ENCODE measurements at regions not wholly inside any gene's neighbourhood (a gene's known extent, or its start where the extent isn't known, plus 50 kb on each side); places are given as distances from the start of the nearest gene placed in this dataset.
"Not testable (repeated sequence)": the region's sequence is repeated elsewhere in the genome, so short reads cannot be mapped to it uniquely, and the experiment has no call there.

- H3K36me3 ChIP-seq (ENCODE audit: insufficient read depth, low read length), result no peaks in the 10 kb centered on the region
- no peak overlapping the region for H3K27ac ChIP-seq (ENCODE audit: low read length)
- no peaks in the 10 kb centered on the region for H3K9me2 ChIP-seq (replicated peaks; ENCODE audit: insufficient read depth, low read length)
- H3K4me3 ChIP-seq (ENCODE audit: low read length), result no peak overlapping the region
- no peak overlapping the region for H2AFZ ChIP-seq (ENCODE audit: low read length)
- H3K79me2 ChIP-seq (ENCODE audit: low read length), result no peaks in the 10 kb centered on the region
- H3K4me2 ChIP-seq (ENCODE audit: low read depth, low read length, poor library complexity, severe bottlenecking), result no peak overlapping the region
- H3K9me3 ChIP-seq (ENCODE audit: low read length), result peaks cover 5% of the 10 kb centered on the region
- H3K27me3 ChIP-seq (ENCODE audit: low read length), result no peaks in the 10 kb centered on the region
- DNase-seq, result no peak
- H3K9ac ChIP-seq (ENCODE audit: low read length), result no peak overlapping the region
- no peaks in the 10 kb centered on the region for H3K4me1 ChIP-seq (ENCODE audit: low read length)
- no peaks in the 10 kb centered on the region for H4K20me1 ChIP-seq (ENCODE audit: insufficient read depth, low read depth, low read length)
These were observed 124.8 kb downstream of the TPBG start for GRCh38 chr6:82488403-82488802.

DNA sequence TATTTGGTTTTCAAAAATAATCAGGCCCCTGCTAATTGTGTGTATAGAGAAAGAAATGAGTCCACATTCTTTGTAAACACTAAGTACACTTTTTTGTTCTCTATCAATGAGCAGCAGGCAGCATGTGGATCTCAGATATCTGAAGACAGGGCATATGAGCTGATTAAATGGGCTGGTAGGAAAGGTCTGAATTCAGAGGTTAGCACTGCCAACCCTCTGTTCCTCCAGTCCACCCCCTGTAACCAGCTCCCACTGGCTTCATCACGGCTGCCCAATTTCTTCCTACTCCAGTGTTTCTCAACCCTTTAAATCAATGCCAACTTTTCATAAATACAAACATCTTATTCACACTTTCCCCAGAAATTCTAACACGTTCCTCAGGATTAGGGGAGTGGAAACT lies 128.5 kb downstream of the TPBG start:
- Histone ChIP-seq H3K4me1 (ENCODE audit: low read length) (no peaks in the 10 kb centered on the region), H4K20me1 (ENCODE audit: insufficient read depth, low read depth, low read length) (no peaks in the 10 kb centered on the region), H2AFZ (ENCODE audit: low read length) (no peak overlapping the region)

GRCh38 chr6:82493467-82493866 lies 129.8 kb downstream of the TPBG start:
- Histone ChIP-seq H3K9me3 (ENCODE audit: low read length) (no peaks in the 10 kb centered on the region), H3K4me3 (ENCODE audit: low read length) (no peak overlapping the region), H3K9ac (ENCODE audit: low read length) (no peak overlapping the region), H3K4me1 (ENCODE audit: low read length) (no peaks in the 10 kb centered on the region), H2AFZ (ENCODE audit: low read length) (no peak overlapping the region), H3K27ac (ENCODE audit: low read length) (no peak overlapping the region), H3K9me2 (replicated peaks; ENCODE audit: insufficient read depth, low read length) (no peaks in the 10 kb centered on the region), H3K27me3 (ENCODE audit: low read length) (no peaks in the 10 kb centered on the region), H4K20me1 (ENCODE audit: insufficient read depth, low read depth, low read length) (no peaks in the 10 kb centered on the region), H3K79me2 (ENCODE audit: low read length) (no peaks in the 10 kb centered on the region), H3K36me3 (ENCODE audit: insufficient read depth, low read length) (no peaks in the 10 kb centered on the region), H3K4me2 (ENCODE audit: low read depth, low read length, poor library complexity, severe bottlenecking) (no peak overlapping the region)
- no peak for DNase-seq

More for the DNA sequence above, 128.5 kb downstream of the TPBG start:
- DNase-seq, result no peak
- no peaks in the 10 kb centered on the region for H3K27me3 ChIP-seq (ENCODE audit: low read length)
- no peak overlapping the region for H3K4me3 ChIP-seq (ENCODE audit: low read length)
- H3K4me2 ChIP-seq (ENCODE audit: low read depth, low read length, poor library complexity, severe bottlenecking), result no peak overlapping the region
- H3K9me2 ChIP-seq (replicated peaks; ENCODE audit: insufficient read depth, low read length), result no peaks in the 10 kb centered on the region
- H3K36me3 ChIP-seq (ENCODE audit: insufficient read depth, low read length), result no peaks in the 10 kb centered on the region
- H3K9me3 ChIP-seq (ENCODE audit: low read length), result peaks cover 5% of the 10 kb centered on the region
- no peak overlapping the region for H3K9ac ChIP-seq (ENCODE audit: low read length)
- no peaks in the 10 kb centered on the region for H3K79me2 ChIP-seq (ENCODE audit: low read length)
- H3K27ac ChIP-seq (ENCODE audit: low read length), result no peak overlapping the region

DNA sequence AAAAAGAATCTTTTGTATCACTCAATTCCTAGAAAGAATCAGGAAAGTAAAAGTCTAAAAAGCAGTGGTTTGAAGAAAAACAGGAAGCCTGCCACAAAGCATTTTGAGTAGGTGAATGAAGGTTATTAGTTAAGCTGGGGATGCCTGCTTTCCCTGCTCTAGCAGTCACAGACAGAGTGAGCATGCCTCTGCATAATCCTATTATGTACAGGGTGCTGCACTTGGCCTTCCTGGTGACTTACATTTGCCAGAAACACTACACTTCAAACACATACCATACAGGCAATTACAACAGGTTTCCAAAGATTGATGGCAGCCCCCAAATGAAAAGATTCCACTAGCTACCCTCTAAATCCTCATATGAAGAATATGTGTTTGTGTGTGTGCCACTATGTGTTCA lies 130.8 kb downstream of the TPBG start:
- Histone ChIP-seq H3K36me3 (ENCODE audit: insufficient read depth, low read length) (no peaks in the 10 kb centered on the region), H3K79me2 (ENCODE audit: low read length) (no peaks in the 10 kb centered on the region), H3K27ac (ENCODE audit: low read length) (no peak overlapping the region), H3K4me1 (ENCODE audit: low read length) (no peaks in the 10 kb centered on the region), H3K9ac (ENCODE audit: low read length) (no peak overlapping the region), H2AFZ (ENCODE audit: low read length) (no peak overlapping the region), H3K4me3 (ENCODE audit: low read length) (no peak overlapping the region), H3K27me3 (ENCODE audit: low read length) (no peaks in the 10 kb centered on the region), H3K9me3 (ENCODE audit: low read length) (no peaks in the 10 kb centered on the region), H3K4me2 (ENCODE audit: low read depth, low read length, poor library complexity, severe bottlenecking) (no peak overlapping the region), H3K9me2 (replicated peaks; ENCODE audit: insufficient read depth, low read length) (no peaks in the 10 kb centered on the region), H4K20me1 (ENCODE audit: insufficient read depth, low read depth, low read length) (no peaks in the 10 kb centered on the region)
- no peak for DNase-seq

GRCh38 chr6:82501901-82502300 lies 138.3 kb downstream of the TPBG start:
- not testable (repeated sequence) for H3K4me3 ChIP-seq (ENCODE audit: low read length); H2AFZ ChIP-seq (ENCODE audit: low read length); H3K4me2 ChIP-seq (ENCODE audit: low read depth, low read length, poor library complexity, severe bottlenecking); H3K9me3 ChIP-seq (ENCODE audit: low read length); H3K27me3 ChIP-seq (ENCODE audit: low read length); H3K27ac ChIP-seq (ENCODE audit: low read length); H3K36me3 ChIP-seq (ENCODE audit: insufficient read depth, low read length); H4K20me1 ChIP-seq (ENCODE audit: insufficient read depth, low read depth, low read length); H3K9ac ChIP-seq (ENCODE audit: low read length); H3K79me2 ChIP-seq (ENCODE audit: low read length); H3K9me2 ChIP-seq (replicated peaks; ENCODE audit: insufficient read depth, low read length); H3K4me1 ChIP-seq (ENCODE audit: low read length); DNase-seq

DNA sequence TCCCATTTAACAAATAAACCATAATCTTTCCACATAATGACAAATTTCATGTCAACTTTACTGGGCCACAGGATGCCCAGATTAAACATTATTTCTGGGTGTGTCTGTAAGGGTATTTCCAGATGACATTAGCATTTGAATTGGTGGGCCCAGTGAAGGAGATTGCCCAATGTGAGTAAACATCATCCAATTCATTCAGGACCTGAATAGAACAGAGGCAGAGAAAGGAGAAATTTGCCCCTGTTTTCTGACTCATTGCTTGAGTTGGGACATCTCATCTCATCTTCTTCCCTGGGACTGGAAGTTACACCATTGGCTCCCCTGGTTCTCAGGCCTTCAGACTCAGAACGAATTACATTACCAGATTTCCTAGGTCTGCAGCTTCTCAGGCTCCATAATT lies 142.9 kb downstream of the TPBG start:
- Histone ChIP-seq H3K9me2 (replicated peaks; ENCODE audit: insufficient read depth, low read length) (no peaks in the 10 kb centered on the region), H3K27ac (ENCODE audit: low read length) (no peak overlapping the region), H3K27me3 (ENCODE audit: low read length) (no peaks in the 10 kb centered on the region; the same call in 1 of the 2 replicates), H3K4me1 (ENCODE audit: low read length) (no peaks in the 10 kb centered on the region), H3K9me3 (ENCODE audit: low read length) (no peaks in the 10 kb centered on the region), H3K36me3 (ENCODE audit: insufficient read depth, low read length) (no peaks in the 10 kb centered on the region), H4K20me1 (ENCODE audit: insufficient read depth, low read depth, low read length) (no peaks in the 10 kb centered on the region), H3K4me2 (ENCODE audit: low read depth, low read length, poor library complexity, severe bottlenecking) (no peak overlapping the region), H3K9ac (ENCODE audit: low read length) (no peak overlapping the region), H2AFZ (ENCODE audit: low read length) (no peak overlapping the region), H3K4me3 (ENCODE audit: low read length) (no peak overlapping the region), H3K79me2 (ENCODE audit: low read length) (no peaks in the 10 kb centered on the region)
- no peak for DNase-seq

GRCh38 chr6:82507112-82507511 lies 143.5 kb downstream of the TPBG start:
- H3K9ac ChIP-seq (ENCODE audit: low read length), result no peak overlapping the region
- H3K79me2 ChIP-seq (ENCODE audit: low read length), result no peaks in the 10 kb centered on the region
- no peak overlapping the region for H3K27ac ChIP-seq (ENCODE audit: low read length)
- no peak overlapping the region for H3K4me2 ChIP-seq (ENCODE audit: low read depth, low read length, poor library complexity, severe bottlenecking)
- no peak overlapping the region for H3K4me3 ChIP-seq (ENCODE audit: low read length)
- H3K27me3 ChIP-seq (ENCODE audit: low read length), result no peaks in the 10 kb centered on the region; the same call in 1 of the 2 replicates
- H3K4me1 ChIP-seq (ENCODE audit: low read length), result no peaks in the 10 kb centered on the region
- no peaks in the 10 kb centered on the region for H3K9me2 ChIP-seq (replicated peaks; ENCODE audit: insufficient read depth, low read length)
- H2AFZ ChIP-seq (ENCODE audit: low read length), result no peak overlapping the region
- no peak for DNase-seq
- no peaks in the 10 kb centered on the region for H3K36me3 ChIP-seq (ENCODE audit: insufficient read depth, low read length)
- no peaks in the 10 kb centered on the region for H4K20me1 ChIP-seq (ENCODE audit: insufficient read depth, low read depth, low read length)
- no peaks in the 10 kb centered on the region for H3K9me3 ChIP-seq (ENCODE audit: low read length)

DNA sequence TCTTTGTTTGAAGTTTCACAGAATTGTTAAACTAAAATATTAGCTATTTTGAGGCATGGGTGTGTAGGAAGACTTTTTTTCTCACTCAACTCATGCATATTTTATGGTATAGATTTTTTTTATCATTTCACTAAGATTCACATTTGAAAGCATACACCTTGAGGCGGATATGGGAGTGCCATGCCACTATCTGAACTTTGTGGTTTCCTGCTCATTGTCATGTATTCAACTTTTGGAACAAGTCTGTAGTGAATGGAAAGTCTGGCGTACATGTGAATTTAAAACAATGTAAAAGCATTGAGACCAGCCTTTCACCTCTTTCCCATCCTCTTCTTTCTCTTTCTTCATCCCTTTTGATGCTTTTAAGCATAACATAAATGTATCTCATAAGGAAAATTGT lies 147.9 kb downstream of the TPBG start:
- H3K9me3 ChIP-seq (ENCODE audit: low read length), result no peaks in the 10 kb centered on the region
- no peak overlapping the region for H3K27ac ChIP-seq (ENCODE audit: low read length)

DNA sequence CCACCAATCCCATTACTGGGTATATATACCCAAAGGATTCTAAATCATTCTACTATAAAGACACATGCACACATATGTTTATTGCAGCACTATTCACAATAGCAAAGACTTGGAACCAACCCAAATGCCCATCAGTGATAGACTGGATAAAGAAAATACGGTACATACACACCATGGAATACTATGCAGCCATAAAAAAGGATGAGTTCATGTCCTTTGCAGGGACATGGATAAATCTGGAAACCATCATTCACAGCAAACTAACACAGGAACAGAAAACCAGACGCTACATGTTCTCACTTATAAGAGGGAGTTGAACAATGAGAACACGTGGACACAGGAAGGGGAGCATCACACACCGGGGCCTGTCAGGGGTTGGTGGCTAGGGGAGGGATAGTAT lies 154.3 kb downstream of the TPBG start:
- H3K9me2 ChIP-seq (replicated peaks; ENCODE audit: insufficient read depth, low read length); H3K9ac ChIP-seq (ENCODE audit: low read length); H3K36me3 ChIP-seq (ENCODE audit: insufficient read depth, low read length); H3K27me3 ChIP-seq (ENCODE audit: low read length); H3K27ac ChIP-seq (ENCODE audit: low read length); H2AFZ ChIP-seq (ENCODE audit: low read length); H4K20me1 ChIP-seq (ENCODE audit: insufficient read depth, low read depth, low read length); H3K4me2 ChIP-seq (ENCODE audit: low read depth, low read length, poor library complexity, severe bottlenecking); DNase-seq; H3K9me3 ChIP-seq (ENCODE audit: low read length); H3K4me3 ChIP-seq (ENCODE audit: low read length); H3K79me2 ChIP-seq (ENCODE audit: low read length); H3K4me1 ChIP-seq (ENCODE audit: low read length): not testable (repeated sequence)

More for the DNA sequence above, 147.9 kb downstream of the TPBG start:
- Histone ChIP-seq H3K36me3 (ENCODE audit: insufficient read depth, low read length) (no peaks in the 10 kb centered on the region), H4K20me1 (ENCODE audit: insufficient read depth, low read depth, low read length) (no peaks in the 10 kb centered on the region), H3K9ac (ENCODE audit: low read length) (no peak overlapping the region), H3K4me3 (ENCODE audit: low read length) (no peak overlapping the region), H3K4me1 (ENCODE audit: low read length) (no peaks in the 10 kb centered on the region), H3K79me2 (ENCODE audit: low read length) (no peaks in the 10 kb centered on the region), H2AFZ (ENCODE audit: low read length) (no peak overlapping the region), H3K9me2 (replicated peaks; ENCODE audit: insufficient read depth, low read length) (no peaks in the 10 kb centered on the region), H3K4me2 (ENCODE audit: low read depth, low read length, poor library complexity, severe bottlenecking) (no peak overlapping the region), H3K27me3 (ENCODE audit: low read length) (no peaks in the 10 kb centered on the region)
- no peak for DNase-seq

Measured in Karpas-422 (cell line).